H1 (cell line): ENCODE measurements at regions not wholly inside any gene's neighbourhood (a gene's known extent, or its start where the extent isn't known, plus 50 kb on each side); places are given as distances from the start of the nearest gene placed in this dataset.

Source experiments
- ASH2L ChIP-seq: fragments of 200-600, 300-600 bp; sonication (generic); IDR thresholded peaks from one replicate; pipeline ENCODE4 v1.7.1; 2017; ENCODE audit warnings: low read length
- GABPA ChIP-seq: IDR thresholded peaks from 2 replicates; pipeline ENCODE4 v1.6.1; 2011; ENCODE audit warnings: mild to moderate bottlenecking, low read length, moderate library complexity, borderline replicate concordance; ENCODE audit not compliant: insufficient read depth
- HDAC6 ChIP-seq: IDR thresholded peaks from one replicate; pipeline ENCODE4 v1.7.1; 2012; ENCODE audit warnings: low read depth, mild to moderate bottlenecking, inconsistent platforms, low read length, moderate library complexity
- KDM1A ChIP-seq: fragments of 200-600, 300-600 bp; sonication (generic); IDR thresholded peaks from 2 replicates; pipeline ENCODE4 v1.7.1; 2016; ENCODE audit warnings: mild to moderate bottlenecking, low read length, borderline replicate concordance
- PHF8 ChIP-seq: fragments of 200-600 bp; sonication (generic); conservative IDR thresholded peaks from 2 replicates; pipeline ENCODE4 v1.7.1; 2012; ENCODE audit warnings: low read depth, mild to moderate bottlenecking, inconsistent platforms, low read length, moderate library complexity
- SP2 ChIP-seq: IDR thresholded peaks from 2 replicates; pipeline ENCODE4 v1.6.1; 2012; ENCODE audit warnings: mild to moderate bottlenecking, low read length, inconsistent platforms
- YY1 ChIP-seq: IDR thresholded peaks from 2 replicates; pipeline ENCODE4 v1.6.1; 2011; ENCODE audit warnings: low read depth, mild to moderate bottlenecking, low read length
- TF ChIP-seq, protein P1 (sequence below): fragments of 300-600 bp; sonication (generic); IDR thresholded peaks from 2 replicates; pipeline ENCODE4 v1.7.1; 2012; ENCODE audit warnings: low read length, moderate library complexity, mild to moderate bottlenecking, inconsistent platforms; ENCODE audit not compliant: insufficient replicate concordance

DNA sequence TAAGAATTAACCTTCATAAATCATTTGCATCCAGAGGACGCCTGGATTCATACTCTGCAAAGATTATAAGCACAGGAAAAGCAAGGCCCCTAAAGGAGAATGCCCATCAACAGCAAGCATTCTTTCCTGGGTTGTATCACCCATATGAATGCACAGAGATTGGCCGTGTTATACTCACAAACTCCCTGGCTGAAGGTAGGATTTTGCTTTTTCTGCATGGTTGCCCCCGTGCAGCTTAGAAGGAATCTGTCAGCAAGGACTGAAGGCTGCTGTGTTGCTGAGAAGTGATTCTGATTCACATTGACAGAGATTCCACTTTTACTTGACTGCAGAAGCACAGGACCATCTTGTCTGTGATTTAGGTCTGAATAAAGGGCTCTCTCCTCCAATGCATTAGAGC is 283.0 kb downstream of the LRRIQ3 start (continued):
- TF ChIP-seq, protein P1, sequence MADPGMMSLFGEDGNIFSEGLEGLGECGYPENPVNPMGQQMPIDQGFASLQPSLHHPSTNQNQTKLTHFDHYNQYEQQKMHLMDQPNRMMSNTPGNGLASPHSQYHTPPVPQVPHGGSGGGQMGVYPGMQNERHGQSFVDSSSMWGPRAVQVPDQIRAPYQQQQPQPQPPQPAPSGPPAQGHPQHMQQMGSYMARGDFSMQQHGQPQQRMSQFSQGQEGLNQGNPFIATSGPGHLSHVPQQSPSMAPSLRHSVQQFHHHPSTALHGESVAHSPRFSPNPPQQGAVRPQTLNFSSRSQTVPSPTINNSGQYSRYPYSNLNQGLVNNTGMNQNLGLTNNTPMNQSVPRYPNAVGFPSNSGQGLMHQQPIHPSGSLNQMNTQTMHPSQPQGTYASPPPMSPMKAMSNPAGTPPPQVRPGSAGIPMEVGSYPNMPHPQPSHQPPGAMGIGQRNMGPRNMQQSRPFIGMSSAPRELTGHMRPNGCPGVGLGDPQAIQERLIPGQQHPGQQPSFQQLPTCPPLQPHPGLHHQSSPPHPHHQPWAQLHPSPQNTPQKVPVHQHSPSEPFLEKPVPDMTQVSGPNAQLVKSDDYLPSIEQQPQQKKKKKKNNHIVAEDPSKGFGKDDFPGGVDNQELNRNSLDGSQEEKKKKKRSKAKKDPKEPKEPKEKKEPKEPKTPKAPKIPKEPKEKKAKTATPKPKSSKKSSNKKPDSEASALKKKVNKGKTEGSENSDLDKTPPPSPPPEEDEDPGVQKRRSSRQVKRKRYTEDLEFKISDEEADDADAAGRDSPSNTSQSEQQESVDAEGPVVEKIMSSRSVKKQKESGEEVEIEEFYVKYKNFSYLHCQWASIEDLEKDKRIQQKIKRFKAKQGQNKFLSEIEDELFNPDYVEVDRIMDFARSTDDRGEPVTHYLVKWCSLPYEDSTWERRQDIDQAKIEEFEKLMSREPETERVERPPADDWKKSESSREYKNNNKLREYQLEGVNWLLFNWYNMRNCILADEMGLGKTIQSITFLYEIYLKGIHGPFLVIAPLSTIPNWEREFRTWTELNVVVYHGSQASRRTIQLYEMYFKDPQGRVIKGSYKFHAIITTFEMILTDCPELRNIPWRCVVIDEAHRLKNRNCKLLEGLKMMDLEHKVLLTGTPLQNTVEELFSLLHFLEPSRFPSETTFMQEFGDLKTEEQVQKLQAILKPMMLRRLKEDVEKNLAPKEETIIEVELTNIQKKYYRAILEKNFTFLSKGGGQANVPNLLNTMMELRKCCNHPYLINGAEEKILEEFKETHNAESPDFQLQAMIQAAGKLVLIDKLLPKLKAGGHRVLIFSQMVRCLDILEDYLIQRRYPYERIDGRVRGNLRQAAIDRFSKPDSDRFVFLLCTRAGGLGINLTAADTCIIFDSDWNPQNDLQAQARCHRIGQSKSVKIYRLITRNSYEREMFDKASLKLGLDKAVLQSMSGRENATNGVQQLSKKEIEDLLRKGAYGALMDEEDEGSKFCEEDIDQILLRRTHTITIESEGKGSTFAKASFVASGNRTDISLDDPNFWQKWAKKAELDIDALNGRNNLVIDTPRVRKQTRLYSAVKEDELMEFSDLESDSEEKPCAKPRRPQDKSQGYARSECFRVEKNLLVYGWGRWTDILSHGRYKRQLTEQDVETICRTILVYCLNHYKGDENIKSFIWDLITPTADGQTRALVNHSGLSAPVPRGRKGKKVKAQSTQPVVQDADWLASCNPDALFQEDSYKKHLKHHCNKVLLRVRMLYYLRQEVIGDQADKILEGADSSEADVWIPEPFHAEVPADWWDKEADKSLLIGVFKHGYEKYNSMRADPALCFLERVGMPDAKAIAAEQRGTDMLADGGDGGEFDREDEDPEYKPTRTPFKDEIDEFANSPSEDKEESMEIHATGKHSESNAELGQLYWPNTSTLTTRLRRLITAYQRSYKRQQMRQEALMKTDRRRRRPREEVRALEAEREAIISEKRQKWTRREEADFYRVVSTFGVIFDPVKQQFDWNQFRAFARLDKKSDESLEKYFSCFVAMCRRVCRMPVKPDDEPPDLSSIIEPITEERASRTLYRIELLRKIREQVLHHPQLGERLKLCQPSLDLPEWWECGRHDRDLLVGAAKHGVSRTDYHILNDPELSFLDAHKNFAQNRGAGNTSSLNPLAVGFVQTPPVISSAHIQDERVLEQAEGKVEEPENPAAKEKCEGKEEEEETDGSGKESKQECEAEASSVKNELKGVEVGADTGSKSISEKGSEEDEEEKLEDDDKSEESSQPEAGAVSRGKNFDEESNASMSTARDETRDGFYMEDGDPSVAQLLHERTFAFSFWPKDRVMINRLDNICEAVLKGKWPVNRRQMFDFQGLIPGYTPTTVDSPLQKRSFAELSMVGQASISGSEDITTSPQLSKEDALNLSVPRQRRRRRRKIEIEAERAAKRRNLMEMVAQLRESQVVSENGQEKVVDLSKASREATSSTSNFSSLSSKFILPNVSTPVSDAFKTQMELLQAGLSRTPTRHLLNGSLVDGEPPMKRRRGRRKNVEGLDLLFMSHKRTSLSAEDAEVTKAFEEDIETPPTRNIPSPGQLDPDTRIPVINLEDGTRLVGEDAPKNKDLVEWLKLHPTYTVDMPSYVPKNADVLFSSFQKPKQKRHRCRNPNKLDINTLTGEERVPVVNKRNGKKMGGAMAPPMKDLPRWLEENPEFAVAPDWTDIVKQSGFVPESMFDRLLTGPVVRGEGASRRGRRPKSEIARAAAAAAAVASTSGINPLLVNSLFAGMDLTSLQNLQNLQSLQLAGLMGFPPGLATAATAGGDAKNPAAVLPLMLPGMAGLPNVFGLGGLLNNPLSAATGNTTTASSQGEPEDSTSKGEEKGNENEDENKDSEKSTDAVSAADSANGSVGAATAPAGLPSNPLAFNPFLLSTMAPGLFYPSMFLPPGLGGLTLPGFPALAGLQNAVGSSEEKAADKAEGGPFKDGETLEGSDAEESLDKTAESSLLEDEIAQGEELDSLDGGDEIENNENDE, result no peak
- TF ChIP-seq GABPA (no peak), YY1 (no peak), HDAC6 (no peak), ASH2L (no peak), KDM1A (no peak), SP2 (no peak), PHF8 (no peak)
